HG02571 (cell line): ENCODE measurements at regions not wholly inside any gene's neighbourhood (a gene's known extent, or its start where the extent isn't known, plus 50 kb on each side); places are given as distances from the start of the nearest gene placed in this dataset.

ENCODE experiments used
- ATAC-seq: cut with Tn5 transposase; IDR thresholded peaks from one replicate; pipeline ENCODE4 v1.9.1; 2021; ENCODE audit warnings: mild to moderate bottlenecking, moderate library complexity; ENCODE audit not compliant: unreplicated experiment

GRCh38 chr12:97267594-97268202 lies 194.9 kb upstream of the RMST start:
- no peak for ATAC-seq

DNA sequence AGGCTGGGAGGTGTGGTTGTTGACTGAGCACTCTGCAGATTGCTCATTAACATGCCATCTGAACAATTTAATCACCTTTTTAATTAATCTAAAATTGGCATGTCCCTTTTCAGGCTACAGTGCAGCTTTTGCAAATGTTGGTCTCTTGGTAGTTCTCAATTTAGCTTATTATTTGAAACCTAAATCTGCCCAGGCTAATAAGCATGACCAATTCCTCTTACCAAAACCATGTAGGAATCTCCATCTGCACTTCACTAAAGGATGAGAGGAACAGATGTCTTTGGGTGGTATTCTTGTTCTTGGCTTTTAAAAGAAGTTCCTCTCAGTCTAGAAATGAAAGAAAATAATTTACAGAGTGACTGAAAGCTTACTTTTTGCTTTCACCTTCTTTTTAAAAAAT lies 190.1 kb upstream of the RMST start:
- no peak for ATAC-seq

GRCh38 chr12:97274386-97274785 lies 188.2 kb upstream of the RMST start:
- ATAC-seq, result no peak

DNA sequence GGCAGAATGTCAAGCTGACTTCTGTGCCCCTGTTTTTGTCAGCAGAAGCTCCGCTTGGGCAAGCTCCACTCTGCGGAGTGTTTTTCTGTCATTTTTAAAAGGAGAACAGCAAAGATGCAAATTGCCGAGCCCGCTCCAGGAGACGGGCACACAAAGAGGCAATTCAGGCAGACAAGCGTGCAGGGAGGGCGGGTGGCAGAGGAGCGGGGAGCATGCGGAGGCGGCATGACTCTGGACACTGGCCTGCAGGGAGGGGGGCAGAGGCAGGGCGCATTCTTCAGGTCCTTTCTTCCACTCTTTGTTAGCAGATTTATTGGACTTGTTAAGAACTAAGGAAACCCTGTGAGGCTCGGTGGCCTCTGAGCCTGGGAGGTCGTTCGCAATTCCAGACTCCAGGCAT lies 187.3 kb upstream of the RMST start:
- ATAC-seq, result no peak

DNA sequence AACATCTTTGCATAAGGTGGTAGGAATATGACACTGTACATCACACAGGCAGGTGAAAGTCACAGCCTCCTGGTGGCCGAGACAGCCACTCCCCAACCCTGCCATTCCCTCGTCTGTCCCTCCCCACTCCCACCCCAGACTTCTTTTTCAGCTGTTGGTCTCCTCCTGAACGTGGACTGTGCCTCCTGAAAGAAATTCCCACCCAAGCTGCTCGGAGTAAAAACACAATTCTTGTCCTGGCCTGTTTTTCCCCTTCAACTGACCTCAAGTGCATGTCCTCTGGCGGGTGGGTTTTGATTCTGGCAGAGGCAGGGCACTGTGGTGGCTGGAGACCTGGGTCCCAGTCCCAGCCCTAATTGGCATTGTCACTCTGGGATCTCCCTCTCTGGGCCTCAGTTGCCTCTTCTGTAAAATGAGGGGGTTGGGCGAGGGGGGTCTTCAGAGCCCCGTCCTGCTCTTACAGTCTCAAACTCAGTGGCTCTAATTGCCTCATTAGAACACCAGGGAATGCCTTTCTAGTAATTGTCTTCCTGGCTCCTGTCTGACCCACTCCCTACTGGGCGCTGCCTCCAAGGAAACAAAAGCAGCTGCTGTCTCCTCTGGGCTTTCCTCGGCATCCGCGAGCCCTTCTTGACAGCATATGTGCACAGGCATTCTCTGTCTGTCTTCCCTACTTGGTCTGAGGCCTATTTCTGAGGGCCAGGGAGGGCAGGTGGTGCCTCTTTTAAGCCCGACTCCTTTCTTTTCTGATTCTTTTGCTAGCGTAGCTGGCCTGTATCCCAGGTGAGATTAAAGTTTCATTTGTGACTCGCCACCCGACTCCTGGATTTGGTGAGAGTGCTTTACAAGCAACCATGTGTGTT lies 186.6 kb upstream of the RMST start:
- ATAC-seq, result no peak

- no peak for ATAC-seq
These were observed 185.8 kb upstream of the RMST start for GRCh38 chr12:97276661-97277429.

- ATAC-seq, result no peak
These were observed 179.3 kb upstream of the RMST start for GRCh38 chr12:97283297-97283696.

DNA sequence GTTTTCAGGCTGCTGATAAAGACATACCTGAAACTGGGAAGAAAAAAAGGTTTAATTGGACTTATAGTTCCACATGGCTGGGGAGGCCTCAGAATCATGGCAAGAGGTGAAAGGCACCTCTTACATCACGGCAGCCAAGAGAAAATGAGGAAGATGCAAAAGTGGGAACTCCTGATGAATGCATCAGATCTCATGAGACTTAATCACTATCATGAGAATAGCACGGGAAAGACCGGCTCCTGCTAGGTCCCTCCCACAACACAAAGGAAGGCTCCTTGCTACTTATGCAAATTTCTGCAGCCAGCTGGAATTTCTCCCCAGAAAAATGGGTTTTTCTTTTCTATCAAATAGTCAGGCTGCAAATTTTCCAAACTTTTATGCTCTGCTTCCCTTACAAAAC lies 174.1 kb upstream of the RMST start:
- ATAC-seq, result no peak

- no peak for ATAC-seq
These were observed 170.0 kb upstream of the RMST start for GRCh38 chr12:97292588-97292987.

DNA sequence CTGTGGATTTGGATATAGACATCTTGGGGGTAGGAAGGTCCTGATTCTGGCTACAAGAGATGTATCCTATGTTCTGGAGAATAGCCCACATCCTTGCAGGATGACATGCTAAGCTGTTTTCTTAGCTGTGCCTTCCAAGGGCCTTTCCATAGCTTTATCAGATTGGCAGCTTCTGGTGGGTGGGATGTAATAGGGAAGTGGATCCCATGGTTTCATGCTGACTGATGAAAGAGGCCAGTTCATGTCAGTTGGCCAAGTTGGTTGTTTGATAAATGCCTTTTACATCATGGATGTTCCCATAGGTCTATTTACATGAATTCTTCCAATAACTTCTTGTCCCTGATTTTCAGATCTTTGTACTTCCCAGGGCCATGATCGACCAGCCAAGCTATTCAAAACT lies 169.1 kb upstream of the RMST start:
- no peak for ATAC-seq

DNA sequence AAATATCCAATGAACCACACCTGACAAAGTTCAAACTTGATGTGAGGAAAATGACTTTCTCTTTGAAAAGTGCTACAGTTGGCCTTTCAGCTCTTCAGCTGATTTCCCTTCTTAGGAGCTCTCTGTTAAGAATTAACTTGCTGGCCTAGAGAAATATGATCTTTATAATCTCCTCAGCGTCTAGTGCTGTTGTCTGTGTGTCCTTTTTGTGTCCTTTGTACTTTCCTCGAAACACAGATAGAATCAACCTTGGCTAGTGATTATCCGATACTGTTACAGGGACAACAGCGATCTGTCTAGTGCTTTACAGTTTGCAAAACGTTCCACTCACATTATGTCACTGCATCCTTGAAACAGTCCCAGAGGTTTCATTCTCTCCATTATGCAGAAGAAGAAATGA lies 162.8 kb upstream of the RMST start:
- no peak for ATAC-seq

GRCh38 chr12:97300431-97300830 lies 162.2 kb upstream of the RMST start:
- ATAC-seq, result no peak

DNA sequence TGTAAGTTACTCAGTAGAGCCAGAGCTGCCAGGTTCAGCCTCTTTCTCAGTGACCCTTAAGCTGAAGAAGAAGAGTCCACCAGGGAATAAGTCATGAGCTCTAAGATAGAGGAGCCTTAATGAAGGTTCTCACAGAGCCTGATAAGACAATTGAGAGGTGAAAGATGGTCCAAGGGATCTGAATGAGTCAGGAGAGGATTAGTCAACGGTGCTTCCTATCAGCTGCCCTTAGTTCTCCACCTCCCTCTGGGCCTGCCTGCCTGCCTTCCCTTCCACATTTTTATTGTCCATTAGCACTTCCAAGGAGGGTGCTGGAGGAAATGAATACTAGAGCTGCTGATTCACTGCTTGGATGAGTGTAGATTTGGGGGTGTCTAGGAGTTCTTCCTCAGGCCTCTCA lies 161.7 kb upstream of the RMST start:
- ATAC-seq, result no peak

- ATAC-seq, result no peak
These were observed 161.0 kb upstream of the RMST start for GRCh38 chr12:97301576-97301975.

DNA sequence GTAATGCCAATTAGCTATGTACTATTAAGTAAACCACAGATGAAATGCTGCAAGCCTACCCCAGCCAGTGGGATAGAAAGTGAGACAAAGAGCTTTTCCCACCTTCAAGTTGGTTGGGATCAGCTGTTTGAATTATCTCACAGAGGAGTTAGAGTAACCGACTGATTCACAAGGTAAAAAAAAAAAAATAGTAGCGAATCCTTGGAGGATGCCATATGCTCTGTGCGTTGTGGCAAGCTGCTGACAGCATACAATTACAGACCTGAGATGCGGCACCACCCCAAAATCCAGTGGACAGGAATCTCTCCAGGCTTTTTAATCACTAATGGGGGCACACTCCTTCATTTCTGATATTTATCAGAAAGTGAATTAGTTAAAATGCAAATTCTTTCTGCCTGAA lies 157.0 kb upstream of the RMST start:
- no peak for ATAC-seq

GRCh38 chr12:97306147-97306546 lies 156.5 kb upstream of the RMST start:
- peak; percentile 96 for ATAC-seq

DNA sequence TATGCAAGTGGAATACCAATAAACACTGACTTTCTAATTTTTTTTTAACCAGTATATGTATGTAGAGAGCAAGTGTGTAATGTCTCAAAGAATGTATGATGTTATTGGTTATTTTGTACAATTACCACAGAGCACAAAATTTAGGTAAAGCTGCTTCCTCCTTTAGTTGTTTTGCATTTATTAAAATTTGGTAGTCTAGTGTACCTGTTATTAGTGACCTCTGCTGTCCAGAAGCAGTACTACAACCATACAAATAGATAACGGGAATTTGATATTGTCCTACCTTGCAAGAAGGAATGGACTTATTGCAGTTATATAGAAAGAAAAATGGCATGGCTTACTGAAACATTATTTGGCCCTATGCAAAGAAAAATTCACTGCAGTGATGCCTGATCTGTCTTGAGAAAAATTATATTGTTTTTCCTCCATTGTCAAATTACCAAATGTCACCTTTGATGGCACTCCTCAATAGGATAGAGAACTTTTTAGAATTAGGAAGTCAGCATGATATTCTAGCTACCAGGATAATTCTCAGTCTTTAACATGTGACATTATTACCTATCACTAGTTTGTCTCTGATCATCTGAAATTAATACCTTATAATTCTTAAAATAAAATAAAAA lies 153.9 kb upstream of the RMST start:
- ATAC-seq, result no peak

GRCh38 chr12:97309921-97310320 lies 152.7 kb upstream of the RMST start:
- ATAC-seq, result no peak

DNA sequence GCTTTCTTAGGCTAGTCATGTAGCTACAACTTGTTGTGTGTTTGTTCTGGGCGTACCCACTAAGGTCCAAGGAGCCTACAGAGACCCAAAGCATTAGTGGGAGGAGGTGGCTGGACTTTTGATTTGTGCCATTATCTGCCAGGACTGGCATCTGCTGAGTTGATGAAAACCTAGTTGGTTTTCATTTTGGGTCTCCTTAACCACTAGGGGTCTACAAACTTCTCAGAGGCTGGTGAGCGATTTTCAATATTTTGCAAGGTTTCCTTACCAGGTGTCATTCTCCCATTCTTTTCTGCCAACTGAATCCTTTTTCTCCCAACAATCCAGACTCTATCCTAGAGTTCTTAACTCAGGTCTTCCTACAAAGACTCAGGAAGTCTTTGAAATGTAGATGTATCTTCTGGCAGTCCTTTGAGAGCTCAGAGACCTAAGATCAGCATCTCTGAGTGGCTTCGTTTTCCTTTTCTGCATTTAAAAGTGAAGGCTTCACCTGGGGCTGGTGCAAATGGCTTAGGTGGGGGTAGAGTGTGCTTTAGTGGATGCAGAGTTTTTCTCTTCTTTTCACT lies 150.0 kb upstream of the RMST start:
- no peak for ATAC-seq

GRCh38 chr12:97313471-97314190 lies 149.0 kb upstream of the RMST start:
- ATAC-seq, result no peak
